HL-60 (cell line): ENCODE measurements at regions not wholly inside any gene's neighbourhood (a gene's known extent, or its start where the extent isn't known, plus 50 kb on each side); places are given as distances from the start of the nearest gene placed in this dataset.

Experiments
- GABPA ChIP-seq: IDR thresholded peaks from 2 replicates; pipeline ENCODE4 v1.6.1; 2012; ENCODE audit warnings: low read depth
- POLR2AphosphoS5 ChIP-seq: IDR thresholded peaks from 2 replicates; pipeline ENCODE4 v1.6.1; 2012; ENCODE audit warnings: low read depth
- SPI1 ChIP-seq: IDR thresholded peaks from 2 replicates; pipeline ENCODE4 v1.6.1; 2012; ENCODE audit warnings: low read depth, mild to moderate bottlenecking, borderline replicate concordance
- TF ChIP-seq, protein P1 (sequence below): IDR thresholded peaks from one replicate; pipeline ENCODE4 v1.5.1; 2011; ENCODE audit warnings: low read length, control low read depth, inconsistent platforms; ENCODE audit not compliant: insufficient read depth
- TF ChIP-seq, protein P2 (sequence below): IDR thresholded peaks from 2 replicates; pipeline ENCODE4 v1.6.1; 2012; ENCODE audit warnings: low read depth; ENCODE audit not compliant: insufficient replicate concordance

DNA sequence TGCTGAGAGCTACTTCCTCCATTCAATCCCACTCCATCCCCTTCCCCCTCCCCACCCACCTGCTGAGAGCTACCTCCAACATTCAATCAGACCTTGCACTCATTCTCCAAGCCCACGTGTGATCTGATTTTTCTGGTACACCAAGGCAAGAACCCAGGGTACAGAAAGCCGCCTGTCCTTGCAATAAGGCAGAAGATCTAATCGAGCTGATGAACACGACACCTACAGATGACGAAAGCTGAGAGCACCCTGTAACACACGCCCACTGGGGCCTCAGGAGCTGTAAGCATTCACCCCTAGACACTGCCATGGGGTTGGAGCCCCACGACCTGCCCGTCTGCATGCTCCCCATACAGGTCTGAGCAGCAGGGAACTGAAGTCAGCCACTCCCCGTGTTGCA is 58.3 kb downstream of the TRIML1 start:
- TF ChIP-seq, protein P1, sequence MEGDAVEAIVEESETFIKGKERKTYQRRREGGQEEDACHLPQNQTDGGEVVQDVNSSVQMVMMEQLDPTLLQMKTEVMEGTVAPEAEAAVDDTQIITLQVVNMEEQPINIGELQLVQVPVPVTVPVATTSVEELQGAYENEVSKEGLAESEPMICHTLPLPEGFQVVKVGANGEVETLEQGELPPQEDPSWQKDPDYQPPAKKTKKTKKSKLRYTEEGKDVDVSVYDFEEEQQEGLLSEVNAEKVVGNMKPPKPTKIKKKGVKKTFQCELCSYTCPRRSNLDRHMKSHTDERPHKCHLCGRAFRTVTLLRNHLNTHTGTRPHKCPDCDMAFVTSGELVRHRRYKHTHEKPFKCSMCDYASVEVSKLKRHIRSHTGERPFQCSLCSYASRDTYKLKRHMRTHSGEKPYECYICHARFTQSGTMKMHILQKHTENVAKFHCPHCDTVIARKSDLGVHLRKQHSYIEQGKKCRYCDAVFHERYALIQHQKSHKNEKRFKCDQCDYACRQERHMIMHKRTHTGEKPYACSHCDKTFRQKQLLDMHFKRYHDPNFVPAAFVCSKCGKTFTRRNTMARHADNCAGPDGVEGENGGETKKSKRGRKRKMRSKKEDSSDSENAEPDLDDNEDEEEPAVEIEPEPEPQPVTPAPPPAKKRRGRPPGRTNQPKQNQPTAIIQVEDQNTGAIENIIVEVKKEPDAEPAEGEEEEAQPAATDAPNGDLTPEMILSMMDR = no peak
- TF ChIP-seq POLR2AphosphoS5 (no peak), GABPA (no peak), SPI1 (no peak)
- TF ChIP-seq, protein P2, sequence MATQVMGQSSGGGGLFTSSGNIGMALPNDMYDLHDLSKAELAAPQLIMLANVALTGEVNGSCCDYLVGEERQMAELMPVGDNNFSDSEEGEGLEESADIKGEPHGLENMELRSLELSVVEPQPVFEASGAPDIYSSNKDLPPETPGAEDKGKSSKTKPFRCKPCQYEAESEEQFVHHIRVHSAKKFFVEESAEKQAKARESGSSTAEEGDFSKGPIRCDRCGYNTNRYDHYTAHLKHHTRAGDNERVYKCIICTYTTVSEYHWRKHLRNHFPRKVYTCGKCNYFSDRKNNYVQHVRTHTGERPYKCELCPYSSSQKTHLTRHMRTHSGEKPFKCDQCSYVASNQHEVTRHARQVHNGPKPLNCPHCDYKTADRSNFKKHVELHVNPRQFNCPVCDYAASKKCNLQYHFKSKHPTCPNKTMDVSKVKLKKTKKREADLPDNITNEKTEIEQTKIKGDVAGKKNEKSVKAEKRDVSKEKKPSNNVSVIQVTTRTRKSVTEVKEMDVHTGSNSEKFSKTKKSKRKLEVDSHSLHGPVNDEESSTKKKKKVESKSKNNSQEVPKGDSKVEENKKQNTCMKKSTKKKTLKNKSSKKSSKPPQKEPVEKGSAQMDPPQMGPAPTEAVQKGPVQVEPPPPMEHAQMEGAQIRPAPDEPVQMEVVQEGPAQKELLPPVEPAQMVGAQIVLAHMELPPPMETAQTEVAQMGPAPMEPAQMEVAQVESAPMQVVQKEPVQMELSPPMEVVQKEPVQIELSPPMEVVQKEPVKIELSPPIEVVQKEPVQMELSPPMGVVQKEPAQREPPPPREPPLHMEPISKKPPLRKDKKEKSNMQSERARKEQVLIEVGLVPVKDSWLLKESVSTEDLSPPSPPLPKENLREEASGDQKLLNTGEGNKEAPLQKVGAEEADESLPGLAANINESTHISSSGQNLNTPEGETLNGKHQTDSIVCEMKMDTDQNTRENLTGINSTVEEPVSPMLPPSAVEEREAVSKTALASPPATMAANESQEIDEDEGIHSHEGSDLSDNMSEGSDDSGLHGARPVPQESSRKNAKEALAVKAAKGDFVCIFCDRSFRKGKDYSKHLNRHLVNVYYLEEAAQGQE = no peak
